Smooth muscle cell (in vitro differentiated cells): ENCODE measurements at regions not wholly inside any gene's neighbourhood (a gene's known extent, or its start where the extent isn't known, plus 50 kb on each side); places are given as distances from the start of the nearest gene placed in this dataset.

Experiments
- DNase-seq: peaks from one replicate; lab custom pipeline; 2025; ENCODE audit not compliant: unreplicated experiment; lab: John Stamatoyannopoulos, UW
- H2AFZ ChIP-seq: fragments of 200-600 bp; sonication (generic); 2 replicates; pipeline ENCODE4 v1.6.0; 2016; ENCODE audit warnings: antibody characterized with exemption, low read depth, mild to moderate bottlenecking
- H3F3A ChIP-seq: fragments of 200-600 bp; sonication (generic); 2 replicates; pipeline ENCODE4 v1.6.0; 2017; ENCODE audit warnings: antibody characterized with exemption, low read depth
- H3K27ac ChIP-seq: fragments of 200-600 bp; sonication (generic); 2 replicates; pipeline ENCODE4 v1.5.1; 2016; ENCODE audit warnings: low read depth, mild to moderate bottlenecking
- H3K27me3 ChIP-seq: fragments of 200-600 bp; sonication (generic); 2 replicates; pipeline ENCODE4 v1.6.1; 2016; ENCODE audit warnings: low read depth, mild to moderate bottlenecking
- H3K36me3 ChIP-seq: fragments of 200-600 bp; sonication (generic); 2 replicates; pipeline ENCODE4 v1.5.1; 2016; ENCODE audit warnings: low read depth
- H3K4me1 ChIP-seq: fragments of 200-600 bp; sonication (generic); 2 replicates; pipeline ENCODE4 v1.5.1; 2016; ENCODE audit warnings: low read depth
- H3K4me2 ChIP-seq: fragments of 200-600 bp; sonication (generic); 2 replicates; pipeline ENCODE4 v1.6.0; 2016; ENCODE audit warnings: mild to moderate bottlenecking
- H3K4me3 ChIP-seq: fragments of 200-600 bp; sonication (generic); 2 replicates; pipeline ENCODE4 v1.5.1; 2016; ENCODE audit warnings: mild to moderate bottlenecking
- H3K79me2 ChIP-seq: fragments of 200-600 bp; sonication (generic); 2 replicates; pipeline ENCODE4 v1.6.0; 2016; ENCODE audit warnings: low read depth, mild to moderate bottlenecking
- H3K9ac ChIP-seq: fragments of 200-600 bp; sonication (generic); 2 replicates; pipeline ENCODE4 v1.6.0; 2016; ENCODE audit warnings: low read depth
- H3K9me3 ChIP-seq: fragments of 200-600 bp; sonication (generic); replicated peaks from 2 replicates; pipeline ENCODE4 v1.5.1; 2016; ENCODE audit warnings: low read depth
- H4K20me1 ChIP-seq: fragments of 200-600 bp; sonication (generic); 2 replicates; pipeline ENCODE4 v1.6.0; 2016; ENCODE audit warnings: low read depth
- WGBS: methylation state at CpG from one replicate; pipeline ENCODE4 v1.1.7; 2016; ENCODE audit warnings: low lambda C conversion rate; 5-methylcytosine and 5-hydroxymethylcytosine counted together
- TF ChIP-seq, protein P1 (sequence below): fragments of 200-600 bp; sonication (generic); IDR thresholded peaks from 2 replicates; pipeline ENCODE4 v1.5.1; 2017; ENCODE audit warnings: borderline replicate concordance, mild to moderate bottlenecking, antibody characterized with exemption; ENCODE audit not compliant: insufficient read depth, poor library complexity, severe bottlenecking

DNA sequence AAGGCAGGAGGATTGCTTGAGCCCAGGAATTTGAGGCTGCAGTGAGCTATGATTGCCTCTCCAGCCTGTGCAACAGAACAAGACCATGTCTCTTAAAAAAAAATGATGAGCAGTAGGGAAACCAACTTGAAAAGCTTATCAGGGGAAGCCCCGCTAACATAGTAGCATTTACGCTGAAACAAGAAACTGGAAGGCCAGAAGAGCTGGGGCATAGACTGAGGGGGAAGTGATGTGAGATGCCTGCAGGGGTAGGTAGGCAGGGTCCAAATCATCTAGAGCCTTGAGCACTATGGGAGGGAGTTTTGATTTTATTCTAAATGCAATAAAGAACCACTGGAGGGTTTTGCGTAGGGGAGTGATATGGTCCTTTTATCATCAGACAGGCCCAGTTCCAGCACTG lies 139.3 kb downstream of the CYB561 start:
- no peak overlapping the region for H3K4me3 ChIP-seq
- H3K79me2 ChIP-seq, result peaks cover 9% of the 10 kb centered on the region
- no peaks in the 10 kb centered on the region for H3F3A ChIP-seq
- TF ChIP-seq, protein P1, sequence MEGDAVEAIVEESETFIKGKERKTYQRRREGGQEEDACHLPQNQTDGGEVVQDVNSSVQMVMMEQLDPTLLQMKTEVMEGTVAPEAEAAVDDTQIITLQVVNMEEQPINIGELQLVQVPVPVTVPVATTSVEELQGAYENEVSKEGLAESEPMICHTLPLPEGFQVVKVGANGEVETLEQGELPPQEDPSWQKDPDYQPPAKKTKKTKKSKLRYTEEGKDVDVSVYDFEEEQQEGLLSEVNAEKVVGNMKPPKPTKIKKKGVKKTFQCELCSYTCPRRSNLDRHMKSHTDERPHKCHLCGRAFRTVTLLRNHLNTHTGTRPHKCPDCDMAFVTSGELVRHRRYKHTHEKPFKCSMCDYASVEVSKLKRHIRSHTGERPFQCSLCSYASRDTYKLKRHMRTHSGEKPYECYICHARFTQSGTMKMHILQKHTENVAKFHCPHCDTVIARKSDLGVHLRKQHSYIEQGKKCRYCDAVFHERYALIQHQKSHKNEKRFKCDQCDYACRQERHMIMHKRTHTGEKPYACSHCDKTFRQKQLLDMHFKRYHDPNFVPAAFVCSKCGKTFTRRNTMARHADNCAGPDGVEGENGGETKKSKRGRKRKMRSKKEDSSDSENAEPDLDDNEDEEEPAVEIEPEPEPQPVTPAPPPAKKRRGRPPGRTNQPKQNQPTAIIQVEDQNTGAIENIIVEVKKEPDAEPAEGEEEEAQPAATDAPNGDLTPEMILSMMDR, result no peak
- peaks cover 7% of the 10 kb centered on the region for H3K36me3 ChIP-seq
- H2AFZ ChIP-seq, result no peak overlapping the region
- no peak overlapping the region for H3K27ac ChIP-seq
- H3K9me3 ChIP-seq, result no peaks in the 10 kb centered on the region
- DNase-seq, result no peak
- WGBS, result 96% methylated on average over 3 of the region's 3 CpGs
- H3K9ac ChIP-seq, result no peak overlapping the region
- H4K20me1 ChIP-seq, result peaks cover 4% of the 10 kb centered on the region
- no peaks in the 10 kb centered on the region for H3K27me3 ChIP-seq
- no peaks in the 10 kb centered on the region for H3K4me1 ChIP-seq
- no peak overlapping the region for H3K4me2 ChIP-seq

DNA sequence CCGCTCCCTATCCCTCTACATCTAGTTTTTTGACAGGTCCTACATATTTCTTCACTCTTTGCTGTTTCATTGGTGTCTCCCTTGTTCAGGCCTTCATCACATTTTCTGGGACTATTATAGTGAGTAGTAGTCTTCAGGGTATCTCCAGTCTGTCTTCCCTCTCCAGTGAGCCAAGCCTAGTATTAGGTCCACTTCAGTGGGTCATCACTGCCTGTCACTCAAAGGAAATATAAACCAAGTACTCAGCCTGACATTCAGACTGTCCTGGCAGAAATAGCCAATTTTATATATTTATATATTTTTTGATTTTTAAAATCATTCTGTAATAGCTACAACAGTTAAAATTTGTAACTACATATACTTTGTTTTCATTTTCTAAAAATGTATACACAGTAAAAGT lies 137.8 kb downstream of the CYB561 start:
- H2AFZ ChIP-seq, result no peak overlapping the region
- H3F3A ChIP-seq, result no peaks in the 10 kb centered on the region
- DNase-seq, result no peak
- no peaks in the 10 kb centered on the region for H3K9me3 ChIP-seq
- H3K79me2 ChIP-seq, result peaks cover 8% of the 10 kb centered on the region
- TF ChIP-seq, protein P1, result no peak
- H3K9ac ChIP-seq, result no peak overlapping the region
- no peak overlapping the region for H3K27ac ChIP-seq
- H3K4me3 ChIP-seq, result no peak overlapping the region
- peaks cover 7% of the 10 kb centered on the region for H3K36me3 ChIP-seq
- 100% methylated on average over 1 of the region's 1 CpG for WGBS
- H3K4me2 ChIP-seq, result no peak overlapping the region
- no peaks in the 10 kb centered on the region for H3K4me1 ChIP-seq
- H4K20me1 ChIP-seq, result peaks cover 4% of the 10 kb centered on the region
- no peaks in the 10 kb centered on the region for H3K27me3 ChIP-seq

DNA sequence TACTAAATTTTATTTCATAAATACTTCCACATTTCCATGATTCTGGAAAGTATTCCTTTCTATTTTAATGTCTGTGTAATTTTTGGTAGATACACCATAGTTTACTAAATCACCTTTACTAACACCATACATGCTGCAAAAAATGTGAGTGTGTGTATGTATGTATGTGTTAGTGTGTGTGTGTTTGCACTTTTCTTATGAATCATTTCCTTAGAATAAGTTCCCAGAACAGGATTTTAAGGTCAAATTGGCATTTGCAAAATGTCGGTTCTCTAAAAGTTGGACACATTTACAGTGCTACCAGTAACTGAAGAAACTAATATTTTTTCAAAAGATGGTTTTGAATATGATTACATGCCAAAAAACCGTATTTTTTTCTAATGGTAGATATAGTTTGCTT lies 137.1 kb downstream of the CYB561 start:
- no peak overlapping the region for H3K27ac ChIP-seq
- no peaks in the 10 kb centered on the region for H3K4me1 ChIP-seq
- DNase-seq, result no peak
- peak overlapping the region; percentile 37 for H3K4me2 ChIP-seq
- TF ChIP-seq, protein P1, result no peak
- H2AFZ ChIP-seq, result no peak overlapping the region
- no peaks in the 10 kb centered on the region for H3K9me3 ChIP-seq
- H3K79me2 ChIP-seq, result peaks cover 8% of the 10 kb centered on the region
- H4K20me1 ChIP-seq, result peaks cover 4% of the 10 kb centered on the region
- WGBS, result 69% methylated on average over 2 of the region's 2 CpGs
- H3K27me3 ChIP-seq, result no peaks in the 10 kb centered on the region
- H3K36me3 ChIP-seq, result peaks cover 7% of the 10 kb centered on the region
- no peak overlapping the region for H3K4me3 ChIP-seq
- no peaks in the 10 kb centered on the region for H3F3A ChIP-seq
- H3K9ac ChIP-seq, result no peak overlapping the region

DNA sequence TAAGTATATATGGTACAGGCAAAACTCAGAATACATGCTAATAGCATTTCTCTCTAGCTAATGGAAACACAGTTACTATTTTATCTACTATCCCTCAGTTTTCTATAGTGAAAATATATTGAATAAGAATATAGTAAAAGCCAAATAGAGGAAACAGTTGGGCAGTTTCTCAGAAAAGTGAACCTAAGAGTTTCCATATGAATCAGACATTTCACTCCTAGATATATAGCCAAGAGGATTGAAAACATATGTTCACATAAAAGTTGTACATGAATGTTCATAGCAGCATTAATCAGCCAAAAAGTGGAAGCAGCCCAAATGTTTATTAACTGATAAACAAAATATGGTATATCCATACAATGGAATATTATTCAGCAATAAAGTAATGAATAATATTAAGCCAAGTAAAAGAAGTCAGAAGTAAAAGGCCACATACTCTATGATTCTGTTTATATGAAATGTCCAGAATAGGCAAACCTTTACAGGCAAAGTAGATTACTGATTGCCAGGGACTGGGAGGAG lies 134.6 kb downstream of the CYB561 start:
- Histone ChIP-seq H3K9me3 (no peaks in the 10 kb centered on the region), H2AFZ (no peak overlapping the region), H3K9ac (no peak overlapping the region), H3F3A (no peaks in the 10 kb centered on the region), H3K27me3 (no peaks in the 10 kb centered on the region), H3K36me3 (peaks cover 7% of the 10 kb centered on the region), H4K20me1 (peaks cover 4% of the 10 kb centered on the region), H3K27ac (no peak overlapping the region), H3K4me2 (no peak overlapping the region), H3K79me2 (peaks cover 8% of the 10 kb centered on the region), H3K4me3 (no peak overlapping the region), H3K4me1 (no peaks in the 10 kb centered on the region)
- DNase-seq, result no peak
- TF ChIP-seq, protein P1, result no peak
